ENCODE measurements at regions not wholly inside any gene's neighbourhood (a gene's known extent, or its start where the extent isn't known, plus 50 kb on each side); places are given as distances from the start of the nearest gene placed in this dataset.

DNA sequence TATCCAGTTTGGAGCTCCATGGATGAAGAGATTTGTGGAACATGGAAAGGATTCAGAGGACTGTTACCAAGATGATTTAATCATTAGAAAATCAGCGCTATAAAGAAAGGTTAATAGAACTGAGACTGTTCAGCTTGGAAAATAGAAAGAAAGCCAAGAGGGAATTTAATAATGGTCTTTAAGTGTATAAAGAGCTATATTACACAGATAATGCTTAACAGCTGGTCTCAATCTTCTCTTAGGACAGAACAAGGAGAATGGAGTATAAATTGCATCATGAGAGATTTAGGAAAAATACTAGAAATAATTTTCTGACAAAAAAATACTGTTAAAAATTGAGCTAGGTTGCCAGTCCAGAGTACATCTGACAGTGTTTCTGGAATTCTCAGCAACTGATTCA lies 91.3 kb upstream of the MAGEC2 start:
- ChIA-PET CTCF (no interaction called here), POLR2A (no interaction called here)
- H3K4me1 ChIP-seq (ENCODE audit: control insufficient read depth, insufficient read depth, low read length) = no peaks in the 10 kb centered on the region
- H3K9me3 ChIP-seq (ENCODE audit: control insufficient read depth, insufficient read depth, low read depth, low read length) = no peaks in the 10 kb centered on the region
- TF ChIP-seq GFI1B (tag by site-specific recombination; IDR thresholded peaks at IDR 0.05) = no peak
- TF ChIP-seq ZNF549 (tag by site-specific recombination; IDR thresholded peaks at IDR 0.05) = no peak
- no peak for TF ChIP-seq ZNF175 (tag by site-specific recombination; IDR thresholded peaks at IDR 0.05)
- TF ChIP-seq ZNF785 (tag by site-specific recombination; IDR thresholded peaks at IDR 0.05) = no peak
- no peak for TF ChIP-seq KLF17 (tag by site-specific recombination; IDR thresholded peaks at IDR 0.05)
- no peak for TF ChIP-seq ZNF169 (tag by site-specific recombination; IDR thresholded peaks at IDR 0.05)
- no peak for TF ChIP-seq ZNF211 (tag by site-specific recombination; IDR thresholded peaks at IDR 0.05; ENCODE audit: low read depth)
- TF ChIP-seq ZNF214 (tag by site-specific recombination; IDR thresholded peaks at IDR 0.05; ENCODE audit: borderline replicate concordance) = no peak
- TF ChIP-seq ZNF221 (tag by site-specific recombination; IDR thresholded peaks at IDR 0.05; ENCODE audit: borderline replicate concordance) = no peak
- TF ChIP-seq ZNF629 (tag by site-specific recombination; IDR thresholded peaks at IDR 0.05) = no peak
- no peak for TF ChIP-seq MEIS1 (CRISPR knock-in tag; IDR thresholded peaks at IDR 0.05; ENCODE audit: borderline replicate concordance)
- no peak for TF ChIP-seq GLI4 (tag by site-specific recombination; IDR thresholded peaks at IDR 0.05)
- TF ChIP-seq ZNF521 (tag by site-specific recombination; IDR thresholded peaks at IDR 0.05) = no peak
- TF ChIP-seq ZNF654 (tag by site-specific recombination; IDR thresholded peaks at IDR 0.05; ENCODE audit: low read depth) = no peak
- no peak for TF ChIP-seq ZNF266 (tag by site-specific recombination; IDR thresholded peaks at IDR 0.05; ENCODE audit: low read depth)
- TF ChIP-seq ZNF560 (tag by site-specific recombination; IDR thresholded peaks at IDR 0.05; ENCODE audit: borderline replicate concordance) = no peak
- no peak for TF ChIP-seq ZNF623 (tag by site-specific recombination; IDR thresholded peaks at IDR 0.05)
- no peak for TF ChIP-seq ZIC2 (tag by site-specific recombination; IDR thresholded peaks at IDR 0.05)
- H3K27ac ChIP-seq (ENCODE audit: extremely low read depth, low read depth, low read length) = no peak overlapping the region
- H3K36me3 ChIP-seq (ENCODE audit: control insufficient read depth in 2 of 2, insufficient read depth in 1 of 2, low read length in 2 of 2) = no peaks in the 10 kb centered on the region
- H3K4me3 ChIP-seq (ENCODE audit: low read depth, low read length) = no peak overlapping the region

GRCh38 chrX:142295190-142295589 lies 90.1 kb upstream of the MAGEC2 start:
- TF ChIP-seq ZNF292 (tag by site-specific recombination; IDR thresholded peaks at IDR 0.05; ENCODE audit: borderline replicate concordance, low read depth) (no peak), ZNF704 (tag by site-specific recombination; IDR thresholded peaks at IDR 0.05) (no peak), SP7 (tag by site-specific recombination; IDR thresholded peaks at IDR 0.05) (no peak), SALL2 (tag by site-specific recombination; IDR thresholded peaks at IDR 0.05; ENCODE audit: borderline replicate concordance) (no peak), ZNF623 (tag by site-specific recombination; IDR thresholded peaks at IDR 0.05) (no peak), ZNF10 (tag by site-specific recombination; IDR thresholded peaks at IDR 0.05) (no peak), ZNF521 (tag by site-specific recombination; IDR thresholded peaks at IDR 0.05) (no peak), SCRT1 (tag by site-specific recombination; IDR thresholded peaks at IDR 0.05; ENCODE audit: borderline replicate concordance) (no peak), RBAK (tag by site-specific recombination; IDR thresholded peaks at IDR 0.05) (no peak), ZNF560 (tag by site-specific recombination; IDR thresholded peaks at IDR 0.05; ENCODE audit: borderline replicate concordance) (no peak), ZNF24 (tag by site-specific recombination; IDR thresholded peaks at IDR 0.05) (no peak), PRDM1 (tag by site-specific recombination; IDR thresholded peaks at IDR 0.05) (no peak), FEZF1 (tag by site-specific recombination; IDR thresholded peaks at IDR 0.05) (no peak), KLF8 (tag by site-specific recombination; IDR thresholded peaks at IDR 0.05) (no peak), ZBTB21 (tag by site-specific recombination; IDR thresholded peaks at IDR 0.05) (no peak)
- TF ChIP-seq, protein P1, sequence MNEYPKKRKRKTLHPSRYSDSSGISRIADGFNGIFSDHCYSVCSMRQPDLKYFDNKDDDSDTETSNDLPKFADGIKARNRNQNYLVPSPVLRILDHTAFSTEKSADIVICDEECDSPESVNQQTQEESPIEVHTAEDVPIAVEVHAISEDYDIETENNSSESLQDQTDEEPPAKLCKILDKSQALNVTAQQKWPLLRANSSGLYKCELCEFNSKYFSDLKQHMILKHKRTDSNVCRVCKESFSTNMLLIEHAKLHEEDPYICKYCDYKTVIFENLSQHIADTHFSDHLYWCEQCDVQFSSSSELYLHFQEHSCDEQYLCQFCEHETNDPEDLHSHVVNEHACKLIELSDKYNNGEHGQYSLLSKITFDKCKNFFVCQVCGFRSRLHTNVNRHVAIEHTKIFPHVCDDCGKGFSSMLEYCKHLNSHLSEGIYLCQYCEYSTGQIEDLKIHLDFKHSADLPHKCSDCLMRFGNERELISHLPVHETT (tag by site-specific recombination; IDR thresholded peaks at IDR 0.05) = no peak
- TF ChIP-seq, protein P2, sequence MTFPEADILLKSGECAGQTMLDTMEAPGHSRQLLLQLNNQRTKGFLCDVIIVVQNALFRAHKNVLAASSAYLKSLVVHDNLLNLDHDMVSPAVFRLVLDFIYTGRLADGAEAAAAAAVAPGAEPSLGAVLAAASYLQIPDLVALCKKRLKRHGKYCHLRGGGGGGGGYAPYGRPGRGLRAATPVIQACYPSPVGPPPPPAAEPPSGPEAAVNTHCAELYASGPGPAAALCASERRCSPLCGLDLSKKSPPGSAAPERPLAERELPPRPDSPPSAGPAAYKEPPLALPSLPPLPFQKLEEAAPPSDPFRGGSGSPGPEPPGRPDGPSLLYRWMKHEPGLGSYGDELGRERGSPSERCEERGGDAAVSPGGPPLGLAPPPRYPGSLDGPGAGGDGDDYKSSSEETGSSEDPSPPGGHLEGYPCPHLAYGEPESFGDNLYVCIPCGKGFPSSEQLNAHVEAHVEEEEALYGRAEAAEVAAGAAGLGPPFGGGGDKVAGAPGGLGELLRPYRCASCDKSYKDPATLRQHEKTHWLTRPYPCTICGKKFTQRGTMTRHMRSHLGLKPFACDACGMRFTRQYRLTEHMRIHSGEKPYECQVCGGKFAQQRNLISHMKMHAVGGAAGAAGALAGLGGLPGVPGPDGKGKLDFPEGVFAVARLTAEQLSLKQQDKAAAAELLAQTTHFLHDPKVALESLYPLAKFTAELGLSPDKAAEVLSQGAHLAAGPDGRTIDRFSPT (tag by site-specific recombination; IDR thresholded peaks at IDR 0.05) = no peak
- H3K4me1 ChIP-seq (ENCODE audit: control insufficient read depth, insufficient read depth, low read length) = no peaks in the 10 kb centered on the region
- POLR2A ChIA-PET = no interaction called here
- no peaks in the 10 kb centered on the region for H3K36me3 ChIP-seq (ENCODE audit: control insufficient read depth in 2 of 2, insufficient read depth in 1 of 2, low read length in 2 of 2)
- H3K4me3 ChIP-seq (ENCODE audit: low read depth, low read length) = no peak overlapping the region
- CTCF ChIA-PET = no interaction called here
- H3K27ac ChIP-seq (ENCODE audit: extremely low read depth, low read depth, low read length) = no peak overlapping the region
- no peaks in the 10 kb centered on the region for H3K9me3 ChIP-seq (ENCODE audit: control insufficient read depth, insufficient read depth, low read depth, low read length)
